HepG2 (cell line): ENCODE measurements at regions not wholly inside any gene's neighbourhood (a gene's known extent, or its start where the extent isn't known, plus 50 kb on each side); places are given as distances from the start of the nearest gene placed in this dataset.

ENCODE experiments used
- AGO1 ChIP-seq: fragments of 200-400 bp; formaldehyde crosslinking; IDR thresholded peaks from 2 replicates; pipeline ENCODE4 v1.6.1; 2017; ENCODE audit warnings: mild to moderate bottlenecking, low read depth, low read length, moderate library complexity; ENCODE audit not compliant: poor library complexity, severe bottlenecking
- BHLHE40 ChIP-seq: IDR thresholded peaks from 2 replicates; pipeline ENCODE4 v1.6.1; 2011; ENCODE audit warnings: low read length, improper control_type of control experiment
- CHD2 ChIP-seq: IDR thresholded peaks from 2 replicates; pipeline ENCODE4 v1.6.1; 2011; ENCODE audit warnings: low read depth, low read length, improper control_type of control experiment
- CREM ChIP-seq, 2 experiments: sonication (generic) in 1 of 2; formaldehyde crosslinking in 1 of 2; IDR thresholded peaks; 2 replicates each; pipeline versions ENCODE4 v1.4.0 to v1.6.1; 2016 to 2020; ENCODE audit warnings: antibody characterized with exemption in 1 of 2, mild to moderate bottlenecking in 1 of 2, missing genetic modification reagents in 1 of 2
- EHMT2 ChIP-seq: fragments of 200-600 bp; sonication (generic); IDR thresholded peaks from 2 replicates; pipeline ENCODE4 v1.7.0; 2017; ENCODE audit warnings: antibody characterized with exemption, low read depth, low read length, borderline replicate concordance
- EP300 ChIP-seq, 3 experiments: sonication (generic) in 1 of 3; formaldehyde crosslinking in 1 of 3; IDR thresholded peaks; 2 replicates each; pipeline versions ENCODE4 v1.5.1 to v1.6.1; 2011 to 2020; ENCODE audit warnings: low read depth in 2 of 3, low read length in 2 of 3, borderline replicate concordance in 1 of 3, improper control_type of control experiment in 1 of 3, mild to moderate bottlenecking in 1 of 3, missing genetic modification reagents in 1 of 3, moderate library complexity in 1 of 3
- HOXA3 ChIP-seq: sonication (generic); formaldehyde crosslinking; IDR thresholded peaks from 2 replicates; pipeline ENCODE4 v1.5.0; 2020; ENCODE audit warnings: missing genetic modification reagents
- HOXA9 ChIP-seq: sonication (generic); formaldehyde crosslinking; IDR thresholded peaks from 2 replicates; pipeline ENCODE4 v1.8.1; 2022; ENCODE audit warnings: missing genetic modification reagents, mild to moderate bottlenecking, moderate library complexity, borderline replicate concordance
- NCOA1 ChIP-seq: sonication (generic); formaldehyde crosslinking; IDR thresholded peaks from 2 replicates; pipeline ENCODE4 v1.9.0; 2021; ENCODE audit warnings: missing genetic modification reagents
- NCOA2 ChIP-seq: sonication (generic); formaldehyde crosslinking; IDR thresholded peaks from 2 replicates; pipeline ENCODE4 v1.8.0; 2022; ENCODE audit warnings: inconsistent platforms
- ZBTB20 ChIP-seq: sonication (generic); formaldehyde crosslinking; IDR thresholded peaks from 2 replicates; pipeline ENCODE4 v1.8.1; 2023; ENCODE audit warnings: missing genetic modification reagents, low read depth, mild to moderate bottlenecking, borderline replicate concordance
- ZNF747 ChIP-seq: sonication (generic); formaldehyde crosslinking; IDR thresholded peaks from 2 replicates; pipeline ENCODE4 v1.8.1; 2023; ENCODE audit warnings: missing genetic modification reagents, mild to moderate bottlenecking, borderline replicate concordance
- TF ChIP-seq, protein P1 (sequence below): sonication (generic); formaldehyde crosslinking; IDR thresholded peaks from 2 replicates; pipeline ENCODE4 v1.5.0; 2020; ENCODE audit warnings: mild to moderate bottlenecking, missing genetic modification reagents, moderate library complexity

DNA sequence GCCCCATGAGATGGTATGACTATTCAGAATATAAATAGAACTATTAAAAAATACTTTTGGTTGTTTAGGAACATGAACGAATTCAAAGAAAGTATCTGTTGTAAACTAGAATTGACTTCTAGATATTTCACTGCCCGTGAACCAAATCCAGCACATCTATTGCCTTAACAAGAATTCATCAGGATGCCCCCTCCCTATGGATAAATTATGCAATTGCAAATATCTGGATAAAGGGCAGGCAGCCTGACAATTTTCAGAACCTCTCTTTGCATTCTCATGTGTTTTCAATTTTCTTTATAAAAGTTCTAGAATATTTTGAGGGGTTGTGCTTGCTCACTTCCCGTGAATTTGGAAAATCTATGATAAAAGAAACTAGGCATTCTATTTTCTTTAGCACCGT is 822.1 kb upstream of the SORCS1 start:
- no peak for TF ChIP-seq CREM (IDR thresholded peaks at IDR 0.05)
- TF ChIP-seq CREM (CRISPR knock-in tag; IDR thresholded peaks at IDR 0.05): no peak
- no peak for TF ChIP-seq ZBTB20
- TF ChIP-seq BHLHE40: no peak
- TF ChIP-seq ZNF747 (CRISPR knock-in tag): no peak
- no peak for TF ChIP-seq NCOA2 (CRISPR knock-in tag)
- no peak for TF ChIP-seq CHD2
- TF ChIP-seq, protein P1, sequence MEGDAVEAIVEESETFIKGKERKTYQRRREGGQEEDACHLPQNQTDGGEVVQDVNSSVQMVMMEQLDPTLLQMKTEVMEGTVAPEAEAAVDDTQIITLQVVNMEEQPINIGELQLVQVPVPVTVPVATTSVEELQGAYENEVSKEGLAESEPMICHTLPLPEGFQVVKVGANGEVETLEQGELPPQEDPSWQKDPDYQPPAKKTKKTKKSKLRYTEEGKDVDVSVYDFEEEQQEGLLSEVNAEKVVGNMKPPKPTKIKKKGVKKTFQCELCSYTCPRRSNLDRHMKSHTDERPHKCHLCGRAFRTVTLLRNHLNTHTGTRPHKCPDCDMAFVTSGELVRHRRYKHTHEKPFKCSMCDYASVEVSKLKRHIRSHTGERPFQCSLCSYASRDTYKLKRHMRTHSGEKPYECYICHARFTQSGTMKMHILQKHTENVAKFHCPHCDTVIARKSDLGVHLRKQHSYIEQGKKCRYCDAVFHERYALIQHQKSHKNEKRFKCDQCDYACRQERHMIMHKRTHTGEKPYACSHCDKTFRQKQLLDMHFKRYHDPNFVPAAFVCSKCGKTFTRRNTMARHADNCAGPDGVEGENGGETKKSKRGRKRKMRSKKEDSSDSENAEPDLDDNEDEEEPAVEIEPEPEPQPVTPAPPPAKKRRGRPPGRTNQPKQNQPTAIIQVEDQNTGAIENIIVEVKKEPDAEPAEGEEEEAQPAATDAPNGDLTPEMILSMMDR (CRISPR knock-in tag): no peak
- no peak for TF ChIP-seq HOXA3 (CRISPR knock-in tag)
- TF ChIP-seq NCOA1: no peak
- no peak for TF ChIP-seq EP300 (IDR thresholded peaks at IDR 0.05; ENCODE audit: low read depth in 2 of 2, low read length in 2 of 2)
- TF ChIP-seq EP300 (CRISPR knock-in tag; IDR thresholded peaks at IDR 0.05; ENCODE audit: borderline replicate concordance): no peak
- TF ChIP-seq EHMT2: no peak
- TF ChIP-seq HOXA9 (CRISPR knock-in tag): no peak
- TF ChIP-seq AGO1: no peak
